ENCODE measurements at regions not wholly inside any gene's neighbourhood (a gene's known extent, or its start where the extent isn't known, plus 50 kb on each side); places are given as distances from the start of the nearest gene placed in this dataset.
"Not testable (repeated sequence)": the region's sequence is repeated elsewhere in the genome, so short reads cannot be mapped to it uniquely, and the experiment has no call there.

GRCh38 chr6:140711019-140711613, 1336.7 kb upstream of the CITED2 start:
- TF ChIP-seq MYC (IDR thresholded peaks at IDR 0.05; ENCODE audit: low read depth, low read length) (no peak), MAX (IDR thresholded peaks at IDR 0.05; ENCODE audit: low read depth, low read length) (no peak), POLR2A (IDR thresholded peaks at IDR 0.05; ENCODE audit: extremely low read depth, insufficient read length) (no peak)
- TF ChIP-seq, protein P1, sequence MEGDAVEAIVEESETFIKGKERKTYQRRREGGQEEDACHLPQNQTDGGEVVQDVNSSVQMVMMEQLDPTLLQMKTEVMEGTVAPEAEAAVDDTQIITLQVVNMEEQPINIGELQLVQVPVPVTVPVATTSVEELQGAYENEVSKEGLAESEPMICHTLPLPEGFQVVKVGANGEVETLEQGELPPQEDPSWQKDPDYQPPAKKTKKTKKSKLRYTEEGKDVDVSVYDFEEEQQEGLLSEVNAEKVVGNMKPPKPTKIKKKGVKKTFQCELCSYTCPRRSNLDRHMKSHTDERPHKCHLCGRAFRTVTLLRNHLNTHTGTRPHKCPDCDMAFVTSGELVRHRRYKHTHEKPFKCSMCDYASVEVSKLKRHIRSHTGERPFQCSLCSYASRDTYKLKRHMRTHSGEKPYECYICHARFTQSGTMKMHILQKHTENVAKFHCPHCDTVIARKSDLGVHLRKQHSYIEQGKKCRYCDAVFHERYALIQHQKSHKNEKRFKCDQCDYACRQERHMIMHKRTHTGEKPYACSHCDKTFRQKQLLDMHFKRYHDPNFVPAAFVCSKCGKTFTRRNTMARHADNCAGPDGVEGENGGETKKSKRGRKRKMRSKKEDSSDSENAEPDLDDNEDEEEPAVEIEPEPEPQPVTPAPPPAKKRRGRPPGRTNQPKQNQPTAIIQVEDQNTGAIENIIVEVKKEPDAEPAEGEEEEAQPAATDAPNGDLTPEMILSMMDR (IDR thresholded peaks at IDR 0.05; ENCODE audit: low read depth, low read length) = no peak
- peak; percentile 4 for DNase-seq (ENCODE audit: low read depth)
- no peak overlapping the region for H3K4me3 ChIP-seq (ENCODE audit: low read depth, low read length)

GRCh38 chr6:140708441-140708840, 1334.0 kb upstream of the CITED2 start:
- DNase-seq (ENCODE audit: low read depth) = no peak
- TF ChIP-seq MYC (IDR thresholded peaks at IDR 0.05; ENCODE audit: low read depth, low read length) (no peak), MAX (IDR thresholded peaks at IDR 0.05; ENCODE audit: low read depth, low read length) (no peak), POLR2A (IDR thresholded peaks at IDR 0.05; ENCODE audit: extremely low read depth, insufficient read length) (no peak)
- TF ChIP-seq, protein P1 (IDR thresholded peaks at IDR 0.05; ENCODE audit: low read depth, low read length) = no peak
- H3K4me3 ChIP-seq (ENCODE audit: low read depth, low read length) = no peak overlapping the region

GRCh38 chr6:140704008-140704407, 1329.6 kb upstream of the CITED2 start:
- not testable (repeated sequence) for H3K4me3 ChIP-seq (ENCODE audit: low read depth, low read length); DNase-seq (ENCODE audit: low read depth)

GRCh38 chr6:140697585-140697984, 1323.1 kb upstream of the CITED2 start:
- no peak overlapping the region for H3K4me3 ChIP-seq (ENCODE audit: low read depth, low read length)
- no peak for TF ChIP-seq MAX (IDR thresholded peaks at IDR 0.05; ENCODE audit: low read depth, low read length)
- no peak for TF ChIP-seq MYC (IDR thresholded peaks at IDR 0.05; ENCODE audit: low read depth, low read length)
- no peak for TF ChIP-seq POLR2A (IDR thresholded peaks at IDR 0.05; ENCODE audit: extremely low read depth, insufficient read length)
- TF ChIP-seq, protein P1 (IDR thresholded peaks at IDR 0.05; ENCODE audit: low read depth, low read length) = no peak
- no peak for DNase-seq (ENCODE audit: low read depth)

GRCh38 chr6:140684776-140685550, 1310.5 kb upstream of the CITED2 start:
- no peak for DNase-seq (ENCODE audit: low read depth)
- no peak overlapping the region for H3K4me3 ChIP-seq (ENCODE audit: low read depth, low read length)
- TF ChIP-seq MYC (IDR thresholded peaks at IDR 0.05; ENCODE audit: low read depth, low read length) = no peak
- TF ChIP-seq, protein P1 (IDR thresholded peaks at IDR 0.05; ENCODE audit: low read depth, low read length) = no peak
- no peak for TF ChIP-seq MAX (IDR thresholded peaks at IDR 0.05; ENCODE audit: low read depth, low read length)
- no peak for TF ChIP-seq POLR2A (IDR thresholded peaks at IDR 0.05; ENCODE audit: extremely low read depth, insufficient read length)

GRCh38 chr6:140677781-140678528, 1303.5 kb upstream of the CITED2 start:
- no peak for DNase-seq (ENCODE audit: low read depth)
- TF ChIP-seq MYC (IDR thresholded peaks at IDR 0.05; ENCODE audit: low read depth, low read length) = no peak
- TF ChIP-seq, protein P1 (IDR thresholded peaks at IDR 0.05; ENCODE audit: low read depth, low read length) = no peak
- no peak for TF ChIP-seq POLR2A (IDR thresholded peaks at IDR 0.05; ENCODE audit: extremely low read depth, insufficient read length)

More at GRCh38 chr6:140677781-140678528, 1303.5 kb upstream of the CITED2 start:
- H3K4me3 ChIP-seq (ENCODE audit: low read depth, low read length) = no peak overlapping the region
